Natural killer cell (primary cell): ENCODE measurements at regions not wholly inside any gene's neighbourhood (a gene's known extent, or its start where the extent isn't known, plus 50 kb on each side); places are given as distances from the start of the nearest gene placed in this dataset.
"Not testable (repeated sequence)": the region's sequence is repeated elsewhere in the genome, so short reads cannot be mapped to it uniquely, and the experiment has no call there.

Experiments used
- ATAC-seq, 3 donors: fragments of 150-1000 bp in 2 of 3; fragments of 200-7000 bp in 1 of 3; cut with Tn5 transposase; 1 replicate in 1 of 3; 2 replicates in 2 of 3; pipeline ENCODE4 v1.10.0; 2021; ENCODE audit warnings: mild to moderate bottlenecking in 2 of 3, moderate library complexity in 2 of 3
- DNase-seq, 2 donors: peaks; one replicate each; pipeline versions ENCODE4 v3.0.0 to v3.0.0-alpha.2; 2013 to 2021; ENCODE audit warnings: mixed read lengths in 1 of 2
- H3K27ac ChIP-seq: one replicate; pipeline ENCODE4 v1.5.1; 2013; ENCODE audit warnings: mild to moderate bottlenecking, low read length
- H3K27me3 ChIP-seq: one replicate; pipeline ENCODE4 v1.6.1; 2013; ENCODE audit warnings: low read length; ENCODE audit not compliant: control insufficient read depth, insufficient read depth
- H3K36me3 ChIP-seq: one replicate; pipeline ENCODE4 v1.6.1; 2013; ENCODE audit warnings: low read length; ENCODE audit not compliant: control insufficient read depth, insufficient read depth
- H3K4me1 ChIP-seq: one replicate; pipeline ENCODE4 v1.6.1; 2013; ENCODE audit warnings: low read length; ENCODE audit not compliant: control insufficient read depth, insufficient read depth
- H3K4me3 ChIP-seq: one replicate; pipeline ENCODE4 v1.5.1; 2013; ENCODE audit warnings: low read length
- H3K9me3 ChIP-seq: one replicate; pipeline ENCODE4 v1.6.1; 2013; ENCODE audit warnings: low read length; ENCODE audit not compliant: control insufficient read depth, insufficient read depth
- H3K27ac Mint-ChIP-seq, 2 donors: one replicate each; pipeline ENCODE4 v1.8.0; 2022; ENCODE audit warnings: mild to moderate bottlenecking in 2 of 2, mixed read lengths in 2 of 2, moderate library complexity in 1 of 2
- H3K27me3 Mint-ChIP-seq, 2 donors: one replicate each; pipeline ENCODE4 v1.8.0; 2022; ENCODE audit warnings: low read depth in 2 of 2, mixed read lengths in 2 of 2
- H3K36me3 Mint-ChIP-seq: one replicate; pipeline ENCODE4 v1.8.0; 2022; ENCODE audit warnings: mixed read lengths
- H3K4me1 Mint-ChIP-seq, 2 donors: one replicate each; pipeline ENCODE4 v1.8.0; 2022; ENCODE audit warnings: mixed read lengths in 2 of 2
- H3K4me3 Mint-ChIP-seq: one replicate; pipeline ENCODE4 v1.8.0; 2022; ENCODE audit warnings: mild to moderate bottlenecking, moderate library complexity, mixed read lengths
- H3K9me3 Mint-ChIP-seq, 2 donors: one replicate each; pipeline ENCODE4 v1.8.0; 2022; ENCODE audit warnings: mixed read lengths in 2 of 2
- WGBS: methylation state at CpG from one replicate; pipeline ENCODE4 v1.1.7; 2013; ENCODE audit warnings: missing lambda C conversion rate; ENCODE audit not compliant: insufficient coverage; 5-methylcytosine and 5-hydroxymethylcytosine counted together
- intact Hi-C: fragments of 100-400 bp; cut with micrococcal nuclease; formaldehyde crosslinking; loops from one replicate; pipeline ENCODE4 v1.14.2; 2022
- TF ChIP-seq, protein P1 (sequence below): fragments of 200-600 bp; IDR thresholded peaks from one replicate; pipeline ENCODE4 v1.8.0; 2022; ENCODE audit warnings: antibody characterized with exemption

DNA sequence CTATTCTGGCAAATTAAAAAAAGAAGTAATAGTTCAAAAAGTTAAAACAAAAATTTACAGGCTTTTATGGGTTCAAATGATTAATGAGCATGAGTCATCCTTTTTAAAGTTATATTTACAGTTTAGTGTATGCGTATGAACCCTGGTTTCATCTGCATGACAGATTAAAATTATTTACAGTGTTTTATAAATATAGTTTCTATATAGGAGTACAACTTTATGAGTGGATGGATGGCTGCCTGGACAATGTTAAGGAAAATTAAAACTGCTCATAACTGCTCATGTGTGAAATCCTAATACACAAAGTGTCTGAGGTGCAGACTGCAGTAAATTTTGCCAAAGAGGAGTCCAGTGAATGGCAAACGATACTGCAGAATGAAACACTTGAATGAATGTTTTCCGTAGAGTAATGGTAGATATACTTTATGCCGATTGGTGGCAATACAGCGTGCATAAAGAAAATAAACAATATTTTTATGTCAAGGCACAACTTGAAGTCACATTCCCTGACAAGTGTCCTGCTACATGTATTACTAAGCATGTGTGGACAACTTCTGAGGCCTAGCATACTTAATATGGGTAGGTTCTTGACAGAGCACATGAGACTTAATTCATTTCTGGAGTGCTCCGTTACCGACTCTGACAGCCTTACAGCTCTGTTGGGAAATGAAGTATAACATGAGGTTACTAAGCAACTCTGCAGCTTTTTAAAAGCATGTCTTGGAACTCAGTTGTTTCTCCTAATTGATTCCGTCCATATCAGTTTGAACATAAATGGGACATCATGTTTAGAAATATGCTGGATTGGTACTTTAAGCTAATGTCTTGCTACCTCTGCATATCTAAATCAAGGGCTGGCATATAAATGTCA, 985.6 kb upstream of the PCDH7 start:
- Mint-ChIP-seq H3K27me3 (no peaks in the 10 kb centered on the region), H3K4me3 (no peak overlapping the region), H3K27ac (no peak overlapping the region), H3K4me1 (no peaks in the 10 kb centered on the region), H3K36me3 (no peaks in the 10 kb centered on the region), H3K9me3 (peaks cover 4 to 8% of the 10 kb centered on the region in 2 donors)
- H3K27me3 ChIP-seq: no peaks in the 10 kb centered on the region
- H3K27ac ChIP-seq: no peak overlapping the region
- no peak for DNase-seq
- intact Hi-C loops: no loop called here
- no peaks in the 10 kb centered on the region for H3K36me3 ChIP-seq
- no peaks in the 10 kb centered on the region for H3K4me1 ChIP-seq
- no peak for ATAC-seq
- TF ChIP-seq, protein P1, sequence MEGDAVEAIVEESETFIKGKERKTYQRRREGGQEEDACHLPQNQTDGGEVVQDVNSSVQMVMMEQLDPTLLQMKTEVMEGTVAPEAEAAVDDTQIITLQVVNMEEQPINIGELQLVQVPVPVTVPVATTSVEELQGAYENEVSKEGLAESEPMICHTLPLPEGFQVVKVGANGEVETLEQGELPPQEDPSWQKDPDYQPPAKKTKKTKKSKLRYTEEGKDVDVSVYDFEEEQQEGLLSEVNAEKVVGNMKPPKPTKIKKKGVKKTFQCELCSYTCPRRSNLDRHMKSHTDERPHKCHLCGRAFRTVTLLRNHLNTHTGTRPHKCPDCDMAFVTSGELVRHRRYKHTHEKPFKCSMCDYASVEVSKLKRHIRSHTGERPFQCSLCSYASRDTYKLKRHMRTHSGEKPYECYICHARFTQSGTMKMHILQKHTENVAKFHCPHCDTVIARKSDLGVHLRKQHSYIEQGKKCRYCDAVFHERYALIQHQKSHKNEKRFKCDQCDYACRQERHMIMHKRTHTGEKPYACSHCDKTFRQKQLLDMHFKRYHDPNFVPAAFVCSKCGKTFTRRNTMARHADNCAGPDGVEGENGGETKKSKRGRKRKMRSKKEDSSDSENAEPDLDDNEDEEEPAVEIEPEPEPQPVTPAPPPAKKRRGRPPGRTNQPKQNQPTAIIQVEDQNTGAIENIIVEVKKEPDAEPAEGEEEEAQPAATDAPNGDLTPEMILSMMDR: no peak
- H3K4me3 ChIP-seq: no peak overlapping the region
- H3K9me3 ChIP-seq: no peaks in the 10 kb centered on the region
- 93% methylated on average over 6 of the region's 8 CpGs for WGBS

DNA sequence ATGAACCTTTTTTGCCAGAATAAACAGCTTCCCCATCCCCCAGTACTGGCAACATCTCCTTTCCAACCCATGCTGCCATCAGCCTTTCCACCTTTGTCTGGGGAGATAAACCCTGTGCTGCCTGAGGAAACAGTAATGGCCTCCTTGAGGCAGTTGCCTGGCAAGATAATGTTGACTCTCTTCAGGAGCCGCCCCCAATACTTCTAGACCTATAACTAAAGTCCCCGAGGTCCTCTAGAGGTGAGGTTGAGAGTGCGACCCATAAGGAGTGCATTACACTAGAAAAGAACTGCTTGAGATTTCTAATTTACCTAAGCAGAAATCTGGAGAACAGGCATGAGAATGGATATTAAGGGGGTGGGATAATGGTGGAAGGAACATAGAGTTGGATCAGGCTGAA, 963.2 kb upstream of the PCDH7 start:
- DNase-seq (no peak), ATAC-seq (no peak)
- intact Hi-C loops: no loop called here
- Histone ChIP-seq H3K4me3 (no peak overlapping the region), H3K36me3 (no peaks in the 10 kb centered on the region), H3K27ac (no peak overlapping the region), H3K9me3 (no peaks in the 10 kb centered on the region), H3K4me1 (no peaks in the 10 kb centered on the region), H3K27me3 (no peaks in the 10 kb centered on the region)
- no peaks in the 10 kb centered on the region for H3K27me3 Mint-ChIP-seq
- H3K4me1 Mint-ChIP-seq: no peaks in the 10 kb centered on the region
- no peaks in the 10 kb centered on the region for H3K36me3 Mint-ChIP-seq
- no peak overlapping the region for H3K4me3 Mint-ChIP-seq
- 40% methylated on average over 2 of the region's 3 CpGs for WGBS
- H3K27ac Mint-ChIP-seq: no peak overlapping the region
- peaks cover 8 to 14% of the 10 kb centered on the region in 2 donors for H3K9me3 Mint-ChIP-seq
- TF ChIP-seq, protein P1: no peak

DNA sequence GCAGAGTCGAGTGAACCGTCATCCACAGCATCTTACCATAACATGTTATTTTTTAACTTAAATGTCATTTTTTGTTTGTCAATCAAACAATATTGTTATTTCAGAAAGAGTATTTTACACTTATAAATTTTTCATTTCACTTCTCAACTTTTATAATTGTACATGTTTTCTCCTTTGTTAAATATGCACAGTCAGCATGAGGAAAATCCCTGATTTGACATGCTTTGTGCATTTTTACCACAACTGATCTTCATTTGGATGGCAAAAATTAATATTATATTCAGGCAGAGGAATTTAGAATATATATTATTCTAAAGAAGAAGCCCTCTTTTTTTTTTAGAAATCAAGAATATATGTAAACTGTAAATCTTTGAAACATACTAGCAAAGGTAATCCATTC, 958.0 kb upstream of the PCDH7 start:
- H3K27ac Mint-ChIP-seq: no peak overlapping the region
- no CpG with 5 or more reads among the region's 2 CpGs for WGBS
- Histone ChIP-seq H3K4me3 (no peak overlapping the region), H3K27me3 (no peaks in the 10 kb centered on the region), H3K9me3 (no peaks in the 10 kb centered on the region), H3K27ac (no peak overlapping the region), H3K36me3 (no peaks in the 10 kb centered on the region), H3K4me1 (no peaks in the 10 kb centered on the region)
- DNase-seq (no peak), ATAC-seq (no peak)
- no peaks in the 10 kb centered on the region for H3K4me1 Mint-ChIP-seq
- TF ChIP-seq, protein P1: no peak
- H3K4me3 Mint-ChIP-seq: no peak overlapping the region
- no peaks in the 10 kb centered on the region for H3K27me3 Mint-ChIP-seq
- intact Hi-C loops: no loop called here
- peaks cover 12 to 14% of the 10 kb centered on the region in 2 donors for H3K9me3 Mint-ChIP-seq
- no peaks in the 10 kb centered on the region for H3K36me3 Mint-ChIP-seq

DNA sequence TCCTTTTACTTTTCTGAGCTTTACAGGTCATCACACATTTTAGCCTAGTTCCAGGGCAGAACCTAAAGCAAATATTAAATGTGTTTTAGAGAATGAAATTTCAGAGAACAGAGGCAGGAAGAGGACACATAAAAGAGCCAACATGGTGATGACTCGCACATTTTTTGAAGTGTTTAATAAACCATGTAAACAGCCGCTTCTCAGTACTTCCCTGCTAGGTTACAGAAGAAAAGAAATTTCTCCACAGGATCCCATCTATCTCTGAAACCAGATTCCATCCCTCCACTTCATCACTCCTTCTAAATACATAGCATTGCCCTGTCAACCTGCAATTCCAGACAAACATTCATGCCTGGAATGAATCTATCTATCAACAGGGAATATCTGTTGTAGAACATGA, 949.5 kb upstream of the PCDH7 start:
- H3K4me3 Mint-ChIP-seq: no peak overlapping the region
- H3K4me1 Mint-ChIP-seq: no peaks in the 10 kb centered on the region
- no peaks in the 10 kb centered on the region for H3K27me3 ChIP-seq
- no peak overlapping the region for H3K27ac ChIP-seq
- no peak for ATAC-seq
- no peaks in the 10 kb centered on the region for H3K27me3 Mint-ChIP-seq
- intact Hi-C loops: no loop called here
- 100% methylated on average over 2 of the region's 2 CpGs for WGBS
- no peaks in the 10 kb centered on the region for H3K9me3 ChIP-seq
- no peaks in the 10 kb centered on the region for H3K4me1 ChIP-seq
- DNase-seq: no peak
- peaks cover 22% of the 10 kb centered on the region for H3K36me3 Mint-ChIP-seq
- TF ChIP-seq, protein P1: no peak
- no peak overlapping the region for H3K27ac Mint-ChIP-seq
- H3K4me3 ChIP-seq: no peak overlapping the region
- peaks cover 22 to 31% of the 10 kb centered on the region in 2 donors for H3K9me3 Mint-ChIP-seq
- no peaks in the 10 kb centered on the region for H3K36me3 ChIP-seq

DNA sequence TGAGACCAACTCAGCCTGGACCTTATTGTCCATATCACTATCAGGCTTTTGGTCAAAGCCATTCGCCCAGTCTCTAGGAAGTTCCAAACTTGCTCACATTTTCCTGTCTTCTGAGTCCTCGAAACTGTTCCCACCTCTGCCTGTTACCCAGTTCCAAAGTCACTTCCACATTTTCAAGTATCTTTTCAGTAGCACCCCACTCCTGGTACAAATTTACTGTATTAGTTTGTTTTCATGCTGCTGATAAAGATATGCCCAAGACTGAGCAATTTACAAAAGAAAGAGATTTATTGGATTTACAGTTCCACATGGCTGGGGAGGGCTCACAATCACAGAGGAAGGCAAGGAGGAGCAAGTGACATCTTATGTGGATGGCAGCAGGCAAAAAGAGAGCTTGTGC, 932.0 kb upstream of the PCDH7 start:
- ATAC-seq, H3K4me3 ChIP-seq, H3K27me3 Mint-ChIP-seq, H3K9me3 ChIP-seq, H3K27me3 ChIP-seq, H3K27ac ChIP-seq, intact Hi-C loops, H3K36me3 ChIP-seq, H3K4me1 Mint-ChIP-seq, DNase-seq, H3K4me3 Mint-ChIP-seq, H3K4me1 ChIP-seq, H3K27ac Mint-ChIP-seq: not testable (repeated sequence)
- 66% methylated on average over 2 of the region's 2 CpGs for WGBS
- peaks cover 14% of the 10 kb centered on the region for H3K36me3 Mint-ChIP-seq
- H3K9me3 Mint-ChIP-seq: peaks cover 14 to 16% of the 10 kb centered on the region in 2 donors
